BE2C (cell line): ENCODE measurements at regions not wholly inside any gene's neighbourhood (a gene's known extent, or its start where the extent isn't known, plus 50 kb on each side); places are given as distances from the start of the nearest gene placed in this dataset.
"Not testable (repeated sequence)": the region's sequence is repeated elsewhere in the genome, so short reads cannot be mapped to it uniquely, and the experiment has no call there.

ENCODE experiments used
- DNase-seq: peaks from one replicate; pipeline ENCODE4 v3.0.0-alpha.2; 2020
- H3K27me3 ChIP-seq: fragments of 250-450 bp; sonication (Bioruptor Pico); 2 replicates; pipeline ENCODE4 v1.5.1; 2020; ENCODE audit warnings: mild to moderate bottlenecking
- H3K36me3 ChIP-seq: fragments of 250-450 bp; sonication (Bioruptor Pico); 2 replicates; pipeline ENCODE4 v1.5.1; 2020; ENCODE audit warnings: mild to moderate bottlenecking
- H3K4me1 ChIP-seq: fragments of 250-450 bp; sonication (Bioruptor Pico); 2 replicates; pipeline ENCODE4 v1.5.1; 2020
- H3K4me3 ChIP-seq: 2 replicates; pipeline ENCODE4 v1.5.1; 2011; ENCODE audit warnings: low read depth, low read length
- H3K9me3 ChIP-seq: fragments of 250-450 bp; sonication (Bioruptor Pico); 2 replicates; pipeline ENCODE4 v1.5.1; 2020
- TF ChIP-seq, protein P1 (sequence below): IDR thresholded peaks from 2 replicates; pipeline ENCODE4 v1.5.1; 2012; ENCODE audit warnings: mild to moderate bottlenecking, low read depth, low read length

- no peaks in the 10 kb centered on the region; the same call in 1 of the 2 replicates for H3K27me3 ChIP-seq
- DNase-seq = no peak
- no peak overlapping the region for H3K4me3 ChIP-seq
- H3K9me3 ChIP-seq = no peaks in the 10 kb centered on the region
- H3K36me3 ChIP-seq = no peaks in the 10 kb centered on the region
- TF ChIP-seq, protein P1, sequence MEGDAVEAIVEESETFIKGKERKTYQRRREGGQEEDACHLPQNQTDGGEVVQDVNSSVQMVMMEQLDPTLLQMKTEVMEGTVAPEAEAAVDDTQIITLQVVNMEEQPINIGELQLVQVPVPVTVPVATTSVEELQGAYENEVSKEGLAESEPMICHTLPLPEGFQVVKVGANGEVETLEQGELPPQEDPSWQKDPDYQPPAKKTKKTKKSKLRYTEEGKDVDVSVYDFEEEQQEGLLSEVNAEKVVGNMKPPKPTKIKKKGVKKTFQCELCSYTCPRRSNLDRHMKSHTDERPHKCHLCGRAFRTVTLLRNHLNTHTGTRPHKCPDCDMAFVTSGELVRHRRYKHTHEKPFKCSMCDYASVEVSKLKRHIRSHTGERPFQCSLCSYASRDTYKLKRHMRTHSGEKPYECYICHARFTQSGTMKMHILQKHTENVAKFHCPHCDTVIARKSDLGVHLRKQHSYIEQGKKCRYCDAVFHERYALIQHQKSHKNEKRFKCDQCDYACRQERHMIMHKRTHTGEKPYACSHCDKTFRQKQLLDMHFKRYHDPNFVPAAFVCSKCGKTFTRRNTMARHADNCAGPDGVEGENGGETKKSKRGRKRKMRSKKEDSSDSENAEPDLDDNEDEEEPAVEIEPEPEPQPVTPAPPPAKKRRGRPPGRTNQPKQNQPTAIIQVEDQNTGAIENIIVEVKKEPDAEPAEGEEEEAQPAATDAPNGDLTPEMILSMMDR = no peak
- H3K4me1 ChIP-seq = no peaks in the 10 kb centered on the region; the same call in 1 of the 2 replicates
These were observed 73.5 kb upstream of the MEF2A start for GRCh38 chr15:99492275-99492674.

DNA sequence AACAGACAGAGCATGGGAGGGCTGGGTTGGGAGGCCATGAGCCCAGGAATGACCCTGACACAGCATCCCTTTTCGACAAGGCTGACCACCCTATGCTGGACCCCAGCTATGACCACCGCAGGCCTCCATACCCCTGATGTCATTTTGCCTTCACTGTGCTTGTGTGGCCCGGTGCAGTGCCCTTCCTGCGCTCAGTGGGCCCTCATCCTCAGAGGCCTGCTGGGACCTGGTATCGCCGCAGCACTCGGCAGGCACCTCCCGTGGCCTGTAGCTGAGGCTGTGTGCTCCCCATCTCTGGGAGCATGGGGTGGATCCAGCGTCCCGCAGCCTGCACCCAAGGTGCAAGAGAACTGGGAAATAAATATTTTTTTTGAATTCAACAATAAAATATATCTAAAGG lies 73.1 kb upstream of the MEF2A start:
- Histone ChIP-seq H3K9me3 (no peaks in the 10 kb centered on the region), H3K4me1 (no peaks in the 10 kb centered on the region; the same call in 1 of the 2 replicates), H3K36me3 (no peaks in the 10 kb centered on the region), H3K4me3 (no peak overlapping the region), H3K27me3 (no peaks in the 10 kb centered on the region; the same call in 1 of the 2 replicates)
- TF ChIP-seq, protein P1 = no peak
- DNase-seq = no peak

- Histone ChIP-seq H3K4me3 (no peak overlapping the region), H3K36me3 (no peaks in the 10 kb centered on the region), H3K9me3 (no peaks in the 10 kb centered on the region), H3K27me3 (no peaks in the 10 kb centered on the region; the same call in 1 of the 2 replicates), H3K4me1 (no peaks in the 10 kb centered on the region; the same call in 1 of the 2 replicates)
- TF ChIP-seq, protein P1 = no peak
- no peak for DNase-seq
These were observed 72.3 kb upstream of the MEF2A start for GRCh38 chr15:99493461-99493860.

- H3K9me3 ChIP-seq, H3K27me3 ChIP-seq, H3K36me3 ChIP-seq, H3K4me1 ChIP-seq, DNase-seq, H3K4me3 ChIP-seq: not testable (repeated sequence)
These were observed 71.1 kb upstream of the MEF2A start for GRCh38 chr15:99494536-99495233.

- Histone ChIP-seq H3K27me3 (no peaks in the 10 kb centered on the region), H3K4me1 (no peaks in the 10 kb centered on the region; the same call in 1 of the 2 replicates), H3K36me3 (no peaks in the 10 kb centered on the region), H3K9me3 (no peaks in the 10 kb centered on the region), H3K4me3 (no peak overlapping the region)
- TF ChIP-seq, protein P1 = no peak
- no peak for DNase-seq
These were observed 70.1 kb upstream of the MEF2A start for GRCh38 chr15:99495430-99496301.

- Histone ChIP-seq H3K36me3 (no peaks in the 10 kb centered on the region), H3K27me3 (no peaks in the 10 kb centered on the region), H3K9me3 (no peaks in the 10 kb centered on the region), H3K4me3 (no peak overlapping the region), H3K4me1 (no peaks in the 10 kb centered on the region; the same call in 1 of the 2 replicates)
- DNase-seq = no peak
- TF ChIP-seq, protein P1 = no peak
These were observed 69.5 kb upstream of the MEF2A start for GRCh38 chr15:99496302-99496629.
